HG03159 (cell line): ENCODE measurements at regions not wholly inside any gene's neighbourhood (a gene's known extent, or its start where the extent isn't known, plus 50 kb on each side); places are given as distances from the start of the nearest gene placed in this dataset.

Experiments used
- ATAC-seq: cut with Tn5 transposase; IDR thresholded peaks from one replicate; pipeline ENCODE4 v1.9.1; 2021; ENCODE audit warnings: mild to moderate bottlenecking, moderate library complexity; ENCODE audit not compliant: unreplicated experiment

- ATAC-seq, result no peak
Observed at GRCh38 chr18:40993363-40993762, 961.7 kb upstream of the PIK3C3 start.

- ATAC-seq, result no peak
Observed at GRCh38 chr18:40987581-40987980, 967.5 kb upstream of the PIK3C3 start.

- no peak for ATAC-seq
Observed at GRCh38 chr18:40985436-40985835, 969.6 kb upstream of the PIK3C3 start.

GRCh38 chr18:40984856-40985255, 970.2 kb upstream of the PIK3C3 start:
- ATAC-seq, result no peak

GRCh38 chr18:40983835-40984234, 971.2 kb upstream of the PIK3C3 start:
- no peak for ATAC-seq

- no peak for ATAC-seq
Observed at GRCh38 chr18:40980171-40980570, 974.9 kb upstream of the PIK3C3 start.

GRCh38 chr18:40976050-40976449, 979.0 kb upstream of the PIK3C3 start:
- ATAC-seq, result no peak

- no peak for ATAC-seq
Observed at GRCh38 chr18:40974448-40974847, 980.6 kb upstream of the PIK3C3 start.

GRCh38 chr18:40962784-40963183, 992.2 kb upstream of the PIK3C3 start:
- no peak for ATAC-seq

- ATAC-seq, result no peak
Observed at GRCh38 chr18:40957533-40958070, 997.4 kb upstream of the PIK3C3 start.

GRCh38 chr18:40956213-40956612, 998.8 kb upstream of the PIK3C3 start:
- no peak for ATAC-seq

- ATAC-seq, result no peak
Observed at GRCh38 chr18:40955351-40955750, 999.7 kb upstream of the PIK3C3 start.

GRCh38 chr18:40949114-40949950, 1005.7 kb upstream of the PIK3C3 start:
- ATAC-seq, result no peak

GRCh38 chr18:40944576-40944975, 1010.5 kb upstream of the PIK3C3 start:
- no peak for ATAC-seq

GRCh38 chr18:40939656-40940515, 1015.1 kb upstream of the PIK3C3 start:
- ATAC-seq, result no peak

- no peak for ATAC-seq
Observed at GRCh38 chr18:40938615-40939014, 1016.4 kb upstream of the PIK3C3 start.

GRCh38 chr18:40937386-40937785, 1017.6 kb upstream of the PIK3C3 start:
- no peak for ATAC-seq

GRCh38 chr18:40935423-40935822, 1019.6 kb upstream of the PIK3C3 start:
- ATAC-seq, result no peak

GRCh38 chr18:40932862-40933261, 1022.2 kb upstream of the PIK3C3 start:
- ATAC-seq, result no peak

- ATAC-seq, result no peak
Observed at GRCh38 chr18:40930211-40930882, 1024.7 kb upstream of the PIK3C3 start.

GRCh38 chr18:40929399-40929798, 1025.6 kb upstream of the PIK3C3 start:
- no peak for ATAC-seq
